ENCODE measurements at regions not wholly inside any gene's neighbourhood (a gene's known extent, or its start where the extent isn't known, plus 50 kb on each side); places are given as distances from the start of the nearest gene placed in this dataset.

DNA sequence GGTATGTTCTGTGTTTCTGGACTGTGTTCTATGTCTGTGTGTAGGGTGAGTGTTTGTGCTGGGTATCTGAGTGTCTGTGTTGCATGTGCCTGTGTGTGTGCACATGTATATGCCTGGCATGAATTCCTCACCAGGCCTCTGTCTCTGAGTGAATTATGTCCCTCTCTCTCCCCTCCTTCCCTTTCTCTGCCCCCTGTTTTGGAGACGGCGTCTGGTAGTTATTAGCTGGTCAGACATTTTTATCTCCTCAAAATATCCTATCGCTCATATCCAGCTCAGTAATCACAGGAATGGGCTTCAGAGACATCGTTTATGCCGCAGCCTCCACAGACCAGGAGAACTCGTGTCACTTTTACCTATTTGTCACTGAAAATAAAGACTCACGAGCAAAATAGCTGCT, 483.2 kb upstream of the BRINP1 start:
- TF ChIP-seq TEAD4 (CRISPR knock-in tag; IDR thresholded peaks at IDR 0.05): no peak
- no peak for TF ChIP-seq ATF3 (CRISPR knock-in tag; conservative IDR thresholded peaks at IDR 0.05)
- TF ChIP-seq FOXK1 (CRISPR knock-in tag; IDR thresholded peaks at IDR 0.05): no peak
- TF ChIP-seq, protein P1, sequence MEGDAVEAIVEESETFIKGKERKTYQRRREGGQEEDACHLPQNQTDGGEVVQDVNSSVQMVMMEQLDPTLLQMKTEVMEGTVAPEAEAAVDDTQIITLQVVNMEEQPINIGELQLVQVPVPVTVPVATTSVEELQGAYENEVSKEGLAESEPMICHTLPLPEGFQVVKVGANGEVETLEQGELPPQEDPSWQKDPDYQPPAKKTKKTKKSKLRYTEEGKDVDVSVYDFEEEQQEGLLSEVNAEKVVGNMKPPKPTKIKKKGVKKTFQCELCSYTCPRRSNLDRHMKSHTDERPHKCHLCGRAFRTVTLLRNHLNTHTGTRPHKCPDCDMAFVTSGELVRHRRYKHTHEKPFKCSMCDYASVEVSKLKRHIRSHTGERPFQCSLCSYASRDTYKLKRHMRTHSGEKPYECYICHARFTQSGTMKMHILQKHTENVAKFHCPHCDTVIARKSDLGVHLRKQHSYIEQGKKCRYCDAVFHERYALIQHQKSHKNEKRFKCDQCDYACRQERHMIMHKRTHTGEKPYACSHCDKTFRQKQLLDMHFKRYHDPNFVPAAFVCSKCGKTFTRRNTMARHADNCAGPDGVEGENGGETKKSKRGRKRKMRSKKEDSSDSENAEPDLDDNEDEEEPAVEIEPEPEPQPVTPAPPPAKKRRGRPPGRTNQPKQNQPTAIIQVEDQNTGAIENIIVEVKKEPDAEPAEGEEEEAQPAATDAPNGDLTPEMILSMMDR (IDR thresholded peaks at IDR 0.05): no peak
- no peak for TF ChIP-seq ZNF281 (CRISPR knock-in tag; IDR thresholded peaks at IDR 0.05)
- TF ChIP-seq, protein P2, sequence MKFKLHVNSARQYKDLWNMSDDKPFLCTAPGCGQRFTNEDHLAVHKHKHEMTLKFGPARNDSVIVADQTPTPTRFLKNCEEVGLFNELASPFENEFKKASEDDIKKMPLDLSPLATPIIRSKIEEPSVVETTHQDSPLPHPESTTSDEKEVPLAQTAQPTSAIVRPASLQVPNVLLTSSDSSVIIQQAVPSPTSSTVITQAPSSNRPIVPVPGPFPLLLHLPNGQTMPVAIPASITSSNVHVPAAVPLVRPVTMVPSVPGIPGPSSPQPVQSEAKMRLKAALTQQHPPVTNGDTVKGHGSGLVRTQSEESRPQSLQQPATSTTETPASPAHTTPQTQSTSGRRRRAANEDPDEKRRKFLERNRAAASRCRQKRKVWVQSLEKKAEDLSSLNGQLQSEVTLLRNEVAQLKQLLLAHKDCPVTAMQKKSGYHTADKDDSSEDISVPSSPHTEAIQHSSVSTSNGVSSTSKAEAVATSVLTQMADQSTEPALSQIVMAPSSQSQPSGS (CRISPR knock-in tag; IDR thresholded peaks at IDR 0.05; ENCODE audit: borderline replicate concordance, low read depth): no peak
- TF ChIP-seq ZBTB21 (CRISPR knock-in tag; IDR thresholded peaks at IDR 0.05; ENCODE audit: borderline replicate concordance): no peak
- TF ChIP-seq PREB (CRISPR knock-in tag; IDR thresholded peaks at IDR 0.05; ENCODE audit: borderline replicate concordance): no peak
- no peak for TF ChIP-seq IRF2 (CRISPR knock-in tag; IDR thresholded peaks at IDR 0.05; ENCODE audit: borderline replicate concordance, low read depth)
- TF ChIP-seq, protein P3, sequence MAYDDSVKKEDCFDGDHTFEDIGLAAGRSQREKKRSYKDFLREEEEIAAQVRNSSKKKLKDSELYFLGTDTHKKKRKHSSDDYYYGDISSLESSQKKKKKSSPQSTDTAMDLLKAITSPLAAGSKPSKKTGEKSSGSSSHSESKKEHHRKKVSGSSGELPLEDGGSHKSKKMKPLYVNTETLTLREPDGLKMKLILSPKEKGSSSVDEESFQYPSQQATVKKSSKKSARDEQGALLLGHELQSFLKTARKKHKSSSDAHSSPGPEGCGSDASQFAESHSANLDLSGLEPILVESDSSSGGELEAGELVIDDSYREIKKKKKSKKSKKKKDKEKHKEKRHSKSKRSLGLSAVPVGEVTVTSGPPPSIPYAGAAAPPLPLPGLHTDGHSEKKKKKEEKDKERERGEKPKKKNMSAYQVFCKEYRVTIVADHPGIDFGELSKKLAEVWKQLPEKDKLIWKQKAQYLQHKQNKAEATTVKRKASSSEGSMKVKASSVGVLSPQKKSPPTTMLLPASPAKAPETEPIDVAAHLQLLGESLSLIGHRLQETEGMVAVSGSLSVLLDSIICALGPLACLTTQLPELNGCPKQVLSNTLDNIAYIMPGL (CRISPR knock-in tag; IDR thresholded peaks at IDR 0.05): no peak
- TF ChIP-seq ZNF396 (CRISPR knock-in tag; IDR thresholded peaks at IDR 0.05; ENCODE audit: borderline replicate concordance): no peak
- no peak for TF ChIP-seq NR1H2 (CRISPR knock-in tag; IDR thresholded peaks at IDR 0.05)
- TF ChIP-seq, protein P4, sequence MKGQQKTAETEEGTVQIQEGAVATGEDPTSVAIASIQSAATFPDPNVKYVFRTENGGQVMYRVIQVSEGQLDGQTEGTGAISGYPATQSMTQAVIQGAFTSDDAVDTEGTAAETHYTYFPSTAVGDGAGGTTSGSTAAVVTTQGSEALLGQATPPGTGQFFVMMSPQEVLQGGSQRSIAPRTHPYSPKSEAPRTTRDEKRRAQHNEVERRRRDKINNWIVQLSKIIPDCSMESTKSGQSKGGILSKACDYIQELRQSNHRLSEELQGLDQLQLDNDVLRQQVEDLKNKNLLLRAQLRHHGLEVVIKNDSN (CRISPR knock-in tag; IDR thresholded peaks at IDR 0.05): no peak
- no peak for TF ChIP-seq JUN (CRISPR knock-in tag; IDR thresholded peaks at IDR 0.05)
